DND-41 (cell line): ENCODE measurements at regions not wholly inside any gene's neighbourhood (a gene's known extent, or its start where the extent isn't known, plus 50 kb on each side); places are given as distances from the start of the nearest gene placed in this dataset.

Experiments
- ATAC-seq: fragments of 200-7000 bp; cut with Tn5 transposase; 3 replicates; pipeline ENCODE4 v1.9.1; 2021; ENCODE audit warnings: low read depth; ENCODE audit not compliant: insufficient read depth
- DNase-seq: peaks from one replicate; pipeline ENCODE4 v3.0.0-alpha.2; 2020
- H2AFZ ChIP-seq: 2 replicates; pipeline ENCODE4 v1.6.0; 2012; ENCODE audit warnings: low read depth, low read length
- H3K27ac ChIP-seq: 2 replicates; pipeline ENCODE4 v1.5.1; 2012; ENCODE audit warnings: low read length, inconsistent platforms
- H3K27me3 ChIP-seq: fragments of 200-600 bp; sonication (generic); 2 replicates; pipeline ENCODE4 v1.6.0; 2012; ENCODE audit warnings: low read length, mild to moderate bottlenecking, inconsistent platforms; ENCODE audit not compliant: insufficient read depth, poor library complexity
- H3K36me3 ChIP-seq: 2 replicates; pipeline ENCODE4 v1.5.1; 2012; ENCODE audit warnings: low read length, inconsistent platforms; ENCODE audit not compliant: insufficient read depth
- H3K4me1 ChIP-seq: 2 replicates; pipeline ENCODE4 v1.5.1; 2012; ENCODE audit warnings: mild to moderate bottlenecking, low read length; ENCODE audit not compliant: insufficient read depth
- H3K4me2 ChIP-seq: 2 replicates; pipeline ENCODE4 v1.6.0; 2012; ENCODE audit warnings: mild to moderate bottlenecking, moderate library complexity, low read length, inconsistent platforms; ENCODE audit not compliant: insufficient read depth
- H3K4me3 ChIP-seq, 2 experiments: fragments of 200-600 bp in 1 of 2; shearing (Covaris generic) in 1 of 2; 2 replicates each; pipeline ENCODE4 v1.5.1; 2012 to 2016; ENCODE audit warnings: inconsistent platforms in 2 of 2, low read length in 2 of 2, mild to moderate bottlenecking in 2 of 2, low read depth in 1 of 2, moderate library complexity in 1 of 2
- H3K79me2 ChIP-seq: 2 replicates; pipeline ENCODE4 v1.6.0; 2012; ENCODE audit warnings: low read length, inconsistent platforms; ENCODE audit not compliant: insufficient read depth
- H3K9ac ChIP-seq: 2 replicates; pipeline ENCODE4 v1.6.0; 2012; ENCODE audit warnings: low read depth, mild to moderate bottlenecking, inconsistent platforms, low read length, moderate library complexity
- H3K9me3 ChIP-seq: 2 replicates; pipeline ENCODE4 v1.5.1; 2012; ENCODE audit warnings: low read length, moderate library complexity, mild to moderate bottlenecking, inconsistent platforms; ENCODE audit not compliant: insufficient read depth, severe bottlenecking
- H4K20me1 ChIP-seq: 2 replicates; pipeline ENCODE4 v1.6.0; 2012; ENCODE audit warnings: low read length; ENCODE audit not compliant: insufficient read depth
- EZH2 ChIP-seq: IDR thresholded peaks from 3 replicates; pipeline ENCODE4 v1.6.1; 2012; ENCODE audit warnings: borderline replicate concordance, low read depth, mild to moderate bottlenecking, moderate library complexity, low read length, inconsistent platforms; ENCODE audit not compliant: severe bottlenecking
- TF ChIP-seq, protein P1 (sequence below): IDR thresholded peaks from 2 replicates; pipeline ENCODE4 v1.5.1; 2012; ENCODE audit warnings: borderline replicate concordance, low read length, moderate library complexity, mild to moderate bottlenecking; ENCODE audit not compliant: poor library complexity, severe bottlenecking; ENCODE audit errors: extremely low read depth

DNA sequence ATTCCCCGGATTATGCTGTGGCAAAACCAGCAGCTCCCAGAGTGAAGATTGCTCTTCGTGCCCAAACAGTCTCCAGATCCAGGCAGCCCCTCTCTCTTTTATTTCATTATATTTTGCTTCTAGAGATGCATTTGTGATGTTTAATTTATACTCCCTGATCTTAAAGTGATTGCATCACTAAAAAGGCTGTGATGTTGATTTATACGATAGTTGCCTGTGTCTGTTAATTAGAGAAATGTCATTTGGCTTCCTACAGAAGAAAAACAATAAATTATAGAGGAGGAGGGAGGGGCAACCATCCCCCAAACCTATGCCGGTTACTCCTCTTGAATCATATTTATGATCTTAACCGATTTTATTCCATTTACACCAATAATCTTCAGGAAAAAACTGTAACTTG lies 615.3 kb downstream of the TOX3 start:
- Histone ChIP-seq H3K79me2 (no peaks in the 10 kb centered on the region), H3K27ac (no peak overlapping the region), H3K9ac (no peak overlapping the region), H3K9me3 (no peaks in the 10 kb centered on the region), H4K20me1 (no peaks in the 10 kb centered on the region), H3K27me3 (no peaks in the 10 kb centered on the region), H3K4me1 (no peaks in the 10 kb centered on the region), H3K4me2 (no peak overlapping the region), H2AFZ (no peak overlapping the region), H3K4me3 (no peak overlapping the region), H3K36me3 (no peaks in the 10 kb centered on the region)
- ATAC-seq (no peak), DNase-seq (no peak)
- TF ChIP-seq, protein P1, sequence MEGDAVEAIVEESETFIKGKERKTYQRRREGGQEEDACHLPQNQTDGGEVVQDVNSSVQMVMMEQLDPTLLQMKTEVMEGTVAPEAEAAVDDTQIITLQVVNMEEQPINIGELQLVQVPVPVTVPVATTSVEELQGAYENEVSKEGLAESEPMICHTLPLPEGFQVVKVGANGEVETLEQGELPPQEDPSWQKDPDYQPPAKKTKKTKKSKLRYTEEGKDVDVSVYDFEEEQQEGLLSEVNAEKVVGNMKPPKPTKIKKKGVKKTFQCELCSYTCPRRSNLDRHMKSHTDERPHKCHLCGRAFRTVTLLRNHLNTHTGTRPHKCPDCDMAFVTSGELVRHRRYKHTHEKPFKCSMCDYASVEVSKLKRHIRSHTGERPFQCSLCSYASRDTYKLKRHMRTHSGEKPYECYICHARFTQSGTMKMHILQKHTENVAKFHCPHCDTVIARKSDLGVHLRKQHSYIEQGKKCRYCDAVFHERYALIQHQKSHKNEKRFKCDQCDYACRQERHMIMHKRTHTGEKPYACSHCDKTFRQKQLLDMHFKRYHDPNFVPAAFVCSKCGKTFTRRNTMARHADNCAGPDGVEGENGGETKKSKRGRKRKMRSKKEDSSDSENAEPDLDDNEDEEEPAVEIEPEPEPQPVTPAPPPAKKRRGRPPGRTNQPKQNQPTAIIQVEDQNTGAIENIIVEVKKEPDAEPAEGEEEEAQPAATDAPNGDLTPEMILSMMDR, result no peak
- TF ChIP-seq EZH2, result no peak

DNA sequence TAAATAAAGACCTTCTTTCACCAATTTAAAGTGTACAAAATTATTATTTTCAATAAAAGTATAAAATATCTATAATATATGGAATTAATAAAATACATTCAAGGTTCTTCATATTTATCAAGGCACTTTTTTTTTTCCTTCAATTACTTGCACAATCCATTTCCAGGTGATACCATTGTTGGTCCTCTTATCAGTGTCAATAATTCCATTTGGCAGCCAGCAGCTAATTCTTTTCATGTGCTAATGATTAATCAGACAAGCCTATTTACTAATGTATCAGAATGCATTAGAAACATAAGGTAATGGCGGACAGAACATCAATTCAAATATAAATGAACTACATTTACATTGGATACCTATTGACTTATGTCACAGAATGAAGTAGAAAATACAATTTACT lies 622.2 kb downstream of the TOX3 start:
- Histone ChIP-seq H4K20me1 (no peaks in the 10 kb centered on the region), H3K79me2 (no peaks in the 10 kb centered on the region), H3K4me2 (no peak overlapping the region), H2AFZ (no peak overlapping the region), H3K9ac (no peak overlapping the region), H3K9me3 (no peaks in the 10 kb centered on the region), H3K4me1 (no peaks in the 10 kb centered on the region), H3K27ac (no peak overlapping the region), H3K4me3 (no peak overlapping the region), H3K36me3 (no peaks in the 10 kb centered on the region), H3K27me3 (no peaks in the 10 kb centered on the region)
- DNase-seq, result no peak
- no peak for ATAC-seq
- no peak for TF ChIP-seq EZH2
- TF ChIP-seq, protein P1, result no peak

DNA sequence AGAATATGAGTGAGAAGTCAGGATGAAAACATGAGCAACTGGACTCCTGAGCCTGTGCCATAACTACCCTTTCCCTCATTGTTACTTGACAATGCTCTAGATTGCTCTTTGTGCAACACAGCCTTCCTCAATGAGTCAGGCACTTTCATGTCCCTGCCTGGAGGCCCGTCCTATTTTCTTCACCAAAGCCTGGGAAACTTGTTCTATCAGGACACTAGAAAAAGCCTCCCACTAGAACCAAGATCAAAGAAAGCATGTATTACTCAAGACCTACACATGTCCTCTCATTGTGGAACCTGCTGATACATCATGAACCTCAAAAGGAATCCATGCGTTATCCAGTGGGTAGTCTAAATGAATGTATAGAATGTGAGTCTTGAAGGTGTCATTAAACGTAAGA lies 624.5 kb downstream of the TOX3 start:
- no peaks in the 10 kb centered on the region for H3K9me3 ChIP-seq
- TF ChIP-seq EZH2, result no peak
- TF ChIP-seq, protein P1, result no peak
- H2AFZ ChIP-seq, result no peak overlapping the region
- H3K4me1 ChIP-seq, result no peaks in the 10 kb centered on the region
- no peak overlapping the region for H3K27ac ChIP-seq
- no peak overlapping the region for H3K9ac ChIP-seq
- no peaks in the 10 kb centered on the region for H4K20me1 ChIP-seq
- no peaks in the 10 kb centered on the region for H3K79me2 ChIP-seq
- H3K36me3 ChIP-seq, result no peaks in the 10 kb centered on the region
- H3K27me3 ChIP-seq, result no peaks in the 10 kb centered on the region
- no peak overlapping the region for H3K4me3 ChIP-seq
- ATAC-seq (no peak), DNase-seq (no peak)
- H3K4me2 ChIP-seq, result no peak overlapping the region

DNA sequence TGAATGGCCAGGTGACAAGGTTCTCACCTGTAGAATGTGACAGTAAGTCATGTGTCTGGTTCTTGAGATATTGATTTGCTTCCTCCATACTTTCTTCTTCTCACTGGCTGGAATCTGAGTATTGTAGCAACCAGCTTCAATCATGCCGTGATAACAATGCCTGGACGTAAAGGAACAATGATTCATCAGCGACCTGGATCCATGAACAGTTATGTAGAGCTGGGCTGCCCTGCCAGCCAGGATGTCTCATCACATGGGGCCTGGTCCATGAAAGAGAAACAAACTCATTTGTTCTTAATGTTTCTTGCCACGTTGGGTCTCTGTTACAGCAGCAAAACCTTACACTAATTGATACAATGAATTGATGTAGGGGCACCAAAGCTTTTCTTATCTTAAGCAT lies 627.2 kb downstream of the TOX3 start:
- no peaks in the 10 kb centered on the region for H3K27me3 ChIP-seq
- H3K9me3 ChIP-seq, result no peaks in the 10 kb centered on the region
- no peaks in the 10 kb centered on the region for H4K20me1 ChIP-seq
- H3K36me3 ChIP-seq, result no peaks in the 10 kb centered on the region
- no peaks in the 10 kb centered on the region for H3K79me2 ChIP-seq
- H3K27ac ChIP-seq, result no peak overlapping the region
- no peak for ATAC-seq
- no peak overlapping the region for H3K4me2 ChIP-seq
- TF ChIP-seq, protein P1, result no peak
- no peak for TF ChIP-seq EZH2
- H2AFZ ChIP-seq, result no peak overlapping the region
- no peaks in the 10 kb centered on the region for H3K4me1 ChIP-seq
- no peak overlapping the region for H3K4me3 ChIP-seq
- no peak for DNase-seq
- H3K9ac ChIP-seq, result no peak overlapping the region
